ENCODE measurements at regions not wholly inside any gene's neighbourhood (a gene's known extent, or its start where the extent isn't known, plus 50 kb on each side); places are given as distances from the start of the nearest gene placed in this dataset.

DNA sequence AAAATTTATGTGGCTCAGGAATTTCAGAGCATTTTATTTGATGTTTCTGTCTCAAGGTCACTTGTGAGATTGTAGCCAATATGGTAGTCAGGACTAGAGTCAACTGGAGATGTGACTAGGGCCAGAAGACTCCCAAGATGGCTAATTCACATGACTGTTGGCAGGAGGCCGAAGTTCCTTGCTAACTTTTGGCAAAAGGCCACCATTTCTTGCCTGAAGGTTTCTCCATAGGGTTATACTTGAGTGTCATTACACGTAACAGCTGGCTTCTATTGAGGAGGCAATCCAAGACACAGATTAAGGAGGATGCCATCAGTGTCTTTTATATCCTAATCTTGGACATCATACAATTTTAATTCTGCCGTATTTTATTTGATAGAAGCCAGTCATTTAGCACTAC is 162.3 kb upstream of the MAOA start:
- no peaks in the 10 kb centered on the region for H3K79me2 ChIP-seq (ENCODE audit: insufficient read depth, low read length)
- H3K4me2 ChIP-seq (ENCODE audit: low read depth, low read length, poor library complexity, severe bottlenecking), result no peak overlapping the region
- no peaks in the 10 kb centered on the region for H3K36me3 ChIP-seq (ENCODE audit: insufficient read depth, low read length)
- H3K27me3 ChIP-seq (ENCODE audit: insufficient read depth, low read length, poor library complexity, severe bottlenecking), result no peaks in the 10 kb centered on the region
- no peaks in the 10 kb centered on the region for H3K9me2 ChIP-seq (replicated peaks; ENCODE audit: low read depth, low read length)
- no peak overlapping the region for H2AFZ ChIP-seq (ENCODE audit: low read length)
- no peaks in the 10 kb centered on the region for H3F3A ChIP-seq (ENCODE audit: low read depth)
- no peaks in the 10 kb centered on the region for H3K4me1 ChIP-seq (ENCODE audit: insufficient read depth, low read length, poor library complexity, severe bottlenecking)
- no peak overlapping the region for H3K9ac ChIP-seq (ENCODE audit: low read depth, low read length, poor library complexity, severe bottlenecking)
- H3K4me3 ChIP-seq (ENCODE audit: low read length, poor library complexity, severe bottlenecking), result no peak overlapping the region
- no peaks in the 10 kb centered on the region for H3K9me3 ChIP-seq (ENCODE audit: insufficient read depth, low read depth, low read length)
- H4K20me1 ChIP-seq (ENCODE audit: insufficient read depth, low read length, poor library complexity, severe bottlenecking), result no peaks in the 10 kb centered on the region
- TF ChIP-seq CTCF (conservative IDR thresholded peaks at IDR 0.05; ENCODE audit: low read length) (no peak), EZH2phosphoT487 (IDR thresholded peaks at IDR 0.05; ENCODE audit: borderline replicate concordance) (no peak)

- H3K27me3 ChIP-seq (ENCODE audit: insufficient read depth, low read length, poor library complexity, severe bottlenecking), result no peaks in the 10 kb centered on the region
- H3K4me1 ChIP-seq (ENCODE audit: insufficient read depth, low read length, poor library complexity, severe bottlenecking), result no peaks in the 10 kb centered on the region
- H3K9ac ChIP-seq (ENCODE audit: low read depth, low read length, poor library complexity, severe bottlenecking), result no peak overlapping the region
- no peak overlapping the region for H3K4me2 ChIP-seq (ENCODE audit: low read depth, low read length, poor library complexity, severe bottlenecking)
- no peaks in the 10 kb centered on the region for H3K9me2 ChIP-seq (replicated peaks; ENCODE audit: low read depth, low read length)
- no peaks in the 10 kb centered on the region for H3K79me2 ChIP-seq (ENCODE audit: insufficient read depth, low read length)
- no peak overlapping the region for H2AFZ ChIP-seq (ENCODE audit: low read length)
- no peaks in the 10 kb centered on the region for H3F3A ChIP-seq (ENCODE audit: low read depth)
- no peaks in the 10 kb centered on the region for H3K36me3 ChIP-seq (ENCODE audit: insufficient read depth, low read length)
- TF ChIP-seq CTCF (conservative IDR thresholded peaks at IDR 0.05; ENCODE audit: low read length), result no peak
- TF ChIP-seq EZH2phosphoT487 (IDR thresholded peaks at IDR 0.05; ENCODE audit: borderline replicate concordance), result no peak
- no peaks in the 10 kb centered on the region for H3K9me3 ChIP-seq (ENCODE audit: insufficient read depth, low read depth, low read length)
- H4K20me1 ChIP-seq (ENCODE audit: insufficient read depth, low read length, poor library complexity, severe bottlenecking), result no peaks in the 10 kb centered on the region
- H3K4me3 ChIP-seq (ENCODE audit: low read length, poor library complexity, severe bottlenecking), result no peak overlapping the region
Observed at GRCh38 chrX:43500246-43500645, 155.9 kb upstream of the MAOA start.

- Histone ChIP-seq H3K79me2 (ENCODE audit: insufficient read depth, low read length) (no peaks in the 10 kb centered on the region), H3K36me3 (ENCODE audit: insufficient read depth, low read length) (no peaks in the 10 kb centered on the region), H3K9me2 (replicated peaks; ENCODE audit: low read depth, low read length) (no peaks in the 10 kb centered on the region), H3F3A (ENCODE audit: low read depth) (no peaks in the 10 kb centered on the region), H3K27me3 (ENCODE audit: insufficient read depth, low read length, poor library complexity, severe bottlenecking) (no peaks in the 10 kb centered on the region), H4K20me1 (ENCODE audit: insufficient read depth, low read length, poor library complexity, severe bottlenecking) (no peaks in the 10 kb centered on the region), H2AFZ (ENCODE audit: low read length) (no peak overlapping the region), H3K9ac (ENCODE audit: low read depth, low read length, poor library complexity, severe bottlenecking) (no peak overlapping the region), H3K4me2 (ENCODE audit: low read depth, low read length, poor library complexity, severe bottlenecking) (no peak overlapping the region), H3K4me3 (ENCODE audit: low read length, poor library complexity, severe bottlenecking) (no peak overlapping the region), H3K4me1 (ENCODE audit: insufficient read depth, low read length, poor library complexity, severe bottlenecking) (no peaks in the 10 kb centered on the region), H3K9me3 (ENCODE audit: insufficient read depth, low read depth, low read length) (no peaks in the 10 kb centered on the region)
- TF ChIP-seq EZH2phosphoT487 (IDR thresholded peaks at IDR 0.05; ENCODE audit: borderline replicate concordance) (no peak), CTCF (conservative IDR thresholded peaks at IDR 0.05; ENCODE audit: low read length) (no peak)
Observed at GRCh38 chrX:43500996-43501694, 155.0 kb upstream of the MAOA start.
